ENCODE measurements at regions not wholly inside any gene's neighbourhood (a gene's known extent, or its start where the extent isn't known, plus 50 kb on each side); places are given as distances from the start of the nearest gene placed in this dataset.
"Not testable (repeated sequence)": the region's sequence is repeated elsewhere in the genome, so short reads cannot be mapped to it uniquely, and the experiment has no call there.

- no peak for DNase-seq
Measured at GRCh38 chr6:76839505-76839904, 623.8 kb downstream of the HTR1B start.

GRCh38 chr6:76837564-76837963 lies 625.7 kb downstream of the HTR1B start:
- DNase-seq, result no peak

- no peak for DNase-seq
Measured at GRCh38 chr6:76835695-76836094, 627.6 kb downstream of the HTR1B start.

GRCh38 chr6:76835293-76835692 lies 628.0 kb downstream of the HTR1B start:
- no peak for DNase-seq

- no peak for DNase-seq
Measured at GRCh38 chr6:76834399-76834798, 628.9 kb downstream of the HTR1B start.

GRCh38 chr6:76831299-76831698 lies 632.0 kb downstream of the HTR1B start:
- no peak for DNase-seq

GRCh38 chr6:76823578-76823977 lies 639.7 kb downstream of the HTR1B start:
- DNase-seq, result not testable (repeated sequence)

GRCh38 chr6:76818451-76818850 lies 644.8 kb downstream of the HTR1B start:
- DNase-seq, result no peak

- DNase-seq, result no peak
Measured at GRCh38 chr6:76817429-76817828, 645.9 kb downstream of the HTR1B start.

- no peak for DNase-seq
Measured at GRCh38 chr6:76814496-76815458, 648.5 kb downstream of the HTR1B start.

GRCh38 chr6:76810286-76810685 lies 653.0 kb downstream of the HTR1B start:
- DNase-seq, result no peak

- no peak for DNase-seq
Measured at GRCh38 chr6:76803038-76803580, 660.2 kb downstream of the HTR1B start.

GRCh38 chr6:76792394-76792793 lies 670.9 kb downstream of the HTR1B start:
- DNase-seq, result no peak

GRCh38 chr6:76790881-76791280 lies 672.4 kb downstream of the HTR1B start:
- DNase-seq, result no peak

GRCh38 chr6:76790045-76790796 lies 673.1 kb downstream of the HTR1B start:
- DNase-seq, result no peak

GRCh38 chr6:76789580-76789979 lies 673.7 kb downstream of the HTR1B start:
- no peak for DNase-seq

- DNase-seq, result no peak
Measured at GRCh38 chr6:76788155-76788554, 675.1 kb downstream of the HTR1B start.

- DNase-seq, result no peak
Measured at GRCh38 chr6:76779068-76779467, 684.2 kb downstream of the HTR1B start.

GRCh38 chr6:76776876-76777275 lies 686.4 kb downstream of the HTR1B start:
- DNase-seq, result no peak

- peak; percentile 73 for DNase-seq
Measured at GRCh38 chr6:76774781-76775384, 688.4 kb downstream of the HTR1B start.

- no peak for DNase-seq
Measured at GRCh38 chr6:76772951-76773350, 690.3 kb downstream of the HTR1B start.

GRCh38 chr6:76771059-76771634 lies 692.1 kb downstream of the HTR1B start:
- peak; percentile 32 for DNase-seq

- DNase-seq, result no peak
Measured at GRCh38 chr6:76770281-76770680, 693.0 kb downstream of the HTR1B start.
